ENCODE measurements at regions not wholly inside any gene's neighbourhood (a gene's known extent, or its start where the extent isn't known, plus 50 kb on each side); places are given as distances from the start of the nearest gene placed in this dataset.
"Not testable (repeated sequence)": the region's sequence is repeated elsewhere in the genome, so short reads cannot be mapped to it uniquely, and the experiment has no call there.

GRCh38 chr3:8110966-8111798 is 390.4 kb upstream of the LMCD1 start:
- in situ Hi-C loops (cut with MboI; ENCODE audit: low sequenced_read_pairs) = no loop called here

- in situ Hi-C loops (cut with MboI; ENCODE audit: low sequenced_read_pairs) = no loop called here
Measured at GRCh38 chr3:8112587-8112986, 389.0 kb upstream of the LMCD1 start.

GRCh38 chr3:8113626-8114025 is 388.0 kb upstream of the LMCD1 start:
- in situ Hi-C loops (cut with MboI; ENCODE audit: low sequenced_read_pairs) = no loop called here

GRCh38 chr3:8128686-8129085 is 372.9 kb upstream of the LMCD1 start:
- in situ Hi-C loops (cut with MboI; ENCODE audit: low sequenced_read_pairs) = no loop called here

GRCh38 chr3:8136553-8136952 is 365.1 kb upstream of the LMCD1 start:
- in situ Hi-C loops (cut with MboI; ENCODE audit: low sequenced_read_pairs) = no loop called here

GRCh38 chr3:8143186-8143585 is 358.4 kb upstream of the LMCD1 start:
- in situ Hi-C loops (cut with MboI; ENCODE audit: low sequenced_read_pairs) = no loop called here

- in situ Hi-C loops (cut with MboI; ENCODE audit: low sequenced_read_pairs) = no loop called here
Measured at GRCh38 chr3:8145661-8146060, 356.0 kb upstream of the LMCD1 start.

- in situ Hi-C loops (cut with MboI; ENCODE audit: low sequenced_read_pairs) = no loop called here
Measured at GRCh38 chr3:8147711-8148110, 353.9 kb upstream of the LMCD1 start.

- in situ Hi-C loops (cut with MboI; ENCODE audit: low sequenced_read_pairs) = no loop called here
Measured at GRCh38 chr3:8152821-8153418, 348.7 kb upstream of the LMCD1 start.

GRCh38 chr3:8153800-8154199 is 347.8 kb upstream of the LMCD1 start:
- in situ Hi-C loops (cut with MboI; ENCODE audit: low sequenced_read_pairs) = no loop called here

- in situ Hi-C loops (cut with MboI; ENCODE audit: low sequenced_read_pairs) = no loop called here
Measured at GRCh38 chr3:8154617-8155016, 347.0 kb upstream of the LMCD1 start.

- in situ Hi-C loops (cut with MboI; ENCODE audit: low sequenced_read_pairs) = no loop called here
Measured at GRCh38 chr3:8156138-8156537, 345.5 kb upstream of the LMCD1 start.

GRCh38 chr3:8156831-8157230 is 344.8 kb upstream of the LMCD1 start:
- in situ Hi-C loops (cut with MboI; ENCODE audit: low sequenced_read_pairs) = no loop called here

- in situ Hi-C loops (cut with MboI; ENCODE audit: low sequenced_read_pairs) = no loop called here
Measured at GRCh38 chr3:8157640-8158039, 344.0 kb upstream of the LMCD1 start.

GRCh38 chr3:8164145-8164544 is 337.5 kb upstream of the LMCD1 start:
- in situ Hi-C loops (cut with MboI; ENCODE audit: low sequenced_read_pairs) = no loop called here

- in situ Hi-C loops (cut with MboI; ENCODE audit: low sequenced_read_pairs) = no loop called here
Measured at GRCh38 chr3:8166014-8166413, 335.6 kb upstream of the LMCD1 start.

- in situ Hi-C loops (cut with MboI; ENCODE audit: low sequenced_read_pairs) = no loop called here
Measured at GRCh38 chr3:8170971-8171508, 330.6 kb upstream of the LMCD1 start.

GRCh38 chr3:8173892-8174291 is 327.7 kb upstream of the LMCD1 start:
- in situ Hi-C loops (cut with MboI; ENCODE audit: low sequenced_read_pairs) = no loop called here

GRCh38 chr3:8176759-8177483 is 324.7 kb upstream of the LMCD1 start:
- in situ Hi-C loops (cut with MboI; ENCODE audit: low sequenced_read_pairs) = not testable (repeated sequence)

GRCh38 chr3:8178516-8178915 is 323.1 kb upstream of the LMCD1 start:
- in situ Hi-C loops (cut with MboI; ENCODE audit: low sequenced_read_pairs) = not testable (repeated sequence)

GRCh38 chr3:8182904-8183303 is 318.7 kb upstream of the LMCD1 start:
- in situ Hi-C loops (cut with MboI; ENCODE audit: low sequenced_read_pairs) = no loop called here

GRCh38 chr3:8183627-8184026 is 318.0 kb upstream of the LMCD1 start:
- in situ Hi-C loops (cut with MboI; ENCODE audit: low sequenced_read_pairs) = no loop called here
